K562 (cell line): ENCODE measurements at regions not wholly inside any gene's neighbourhood (a gene's known extent, or its start where the extent isn't known, plus 50 kb on each side); places are given as distances from the start of the nearest gene placed in this dataset.

ENCODE experiments used
- ARID4B ChIP-seq: sonication (generic); formaldehyde crosslinking; IDR thresholded peaks from 2 replicates; pipeline ENCODE4 v1.8.0; 2022; ENCODE audit warnings: mild to moderate bottlenecking, missing genetic modification reagents
- ATF6 ChIP-seq: sonication (generic); formaldehyde crosslinking; IDR thresholded peaks from 2 replicates; pipeline ENCODE4 v1.4.0; 2020; ENCODE audit warnings: mild to moderate bottlenecking, missing genetic modification reagents
- CREB3L1 ChIP-seq: fragments of 450-650 bp; IDR thresholded peaks from 2 replicates; pipeline ENCODE4 v1.6.1; 2014; ENCODE audit warnings: low read depth, mild to moderate bottlenecking, moderate library complexity, borderline replicate concordance
- CTCF ChIP-seq, 3 experiments: IDR thresholded peaks in 2 of 3; conservative IDR thresholded peaks in 1 of 3; 2 replicates each; pipeline ENCODE4 v1.5.1; 2011 to 2012; ENCODE audit warnings: low read length in 3 of 3, mild to moderate bottlenecking in 3 of 3, control low read depth in 2 of 3, improper control_type of control experiment in 1 of 3, inconsistent platforms in 1 of 3, low read depth in 1 of 3, mixed read lengths in 1 of 3, moderate library complexity in 1 of 3; ENCODE audit not compliant: insufficient read depth in 2 of 3
- ETV6 ChIP-seq, 3 experiments: fragments of 150-350 bp in 1 of 3; sonication (generic) in 1 of 3; formaldehyde crosslinking in 1 of 3; IDR thresholded peaks; 2 replicates each; pipeline versions ENCODE4 v1.6.1 to v1.8.0; 2014 to 2022; ENCODE audit warnings: borderline replicate concordance in 2 of 3, low read depth in 2 of 3, antibody characterized with exemption in 1 of 3, low read length in 1 of 3, mild to moderate bottlenecking in 1 of 3, missing genetic modification reagents in 1 of 3
- RAD21 ChIP-seq, 2 experiments: fragments of 250-450 bp in 1 of 2; fragments of 450-650 bp in 1 of 2; sonication (Bioruptor Pico) in 1 of 2; formaldehyde crosslinking in 1 of 2; IDR thresholded peaks in 1 of 2; conservative IDR thresholded peaks in 1 of 2; 2 replicates each; pipeline versions ENCODE4 v1.4.0 to v1.8.0; 2020 to 2022; ENCODE audit warnings: mild to moderate bottlenecking in 2 of 2, moderate library complexity in 1 of 2
- RNF219 ChIP-seq: fragments of 250-450 bp; sonication (Bioruptor Pico); IDR thresholded peaks from 2 replicates; pipeline ENCODE4 v1.5.0; 2022; ENCODE audit warnings: mild to moderate bottlenecking
- ZNF277 ChIP-seq: fragments of 250-450 bp; sonication (Bioruptor Pico); IDR thresholded peaks from 2 replicates; pipeline ENCODE4 v1.8.0; 2022; ENCODE audit warnings: inconsistent platforms, mild to moderate bottlenecking, moderate library complexity, borderline replicate concordance
- ZNF551 ChIP-seq: fragments of 250-450 bp; sonication (Bioruptor Pico); IDR thresholded peaks from 2 replicates; pipeline ENCODE4 v1.5.0; 2021; ENCODE audit warnings: mild to moderate bottlenecking, moderate library complexity
- ZNF57 ChIP-seq: fragments of 450-650 bp; formaldehyde crosslinking; IDR thresholded peaks from 2 replicates; pipeline ENCODE4 v1.4.0; 2020; ENCODE audit warnings: mild to moderate bottlenecking, moderate library complexity
- ZNF696 ChIP-seq: fragments of 250-450 bp; sonication (Bioruptor Pico); conservative IDR thresholded peaks from 2 replicates; pipeline ENCODE4 v1.4.0; 2020; ENCODE audit warnings: mild to moderate bottlenecking, moderate library complexity

- TF ChIP-seq ZNF696 (CRISPR knock-in tag) = no peak
- TF ChIP-seq CREB3L1 = no peak
- TF ChIP-seq RNF219 (CRISPR knock-in tag) = no peak
- TF ChIP-seq ATF6 (CRISPR knock-in tag) = no peak
- no peak for TF ChIP-seq CTCF (IDR thresholded peaks at IDR 0.05 in 2 of 3, conservative IDR thresholded peaks at IDR 0.05 in 1 of 3; ENCODE audit: insufficient read depth in 2 of 3, low read depth in 1 of 3, low read length in 3 of 3)
- TF ChIP-seq ZNF551 (CRISPR knock-in tag) = no peak
- TF ChIP-seq RAD21 (CRISPR knock-in tag; conservative IDR thresholded peaks at IDR 0.05 in 1 of 2, IDR thresholded peaks at IDR 0.05 in 1 of 2) = no peak
- TF ChIP-seq ZNF277 = no peak
- TF ChIP-seq ARID4B (CRISPR knock-in tag) = no peak
- no peak for TF ChIP-seq ETV6 (IDR thresholded peaks at IDR 0.05; ENCODE audit: borderline replicate concordance in 1 of 2, low read depth in 2 of 2, low read length in 1 of 2)
- TF ChIP-seq ETV6 (CRISPR knock-in tag; IDR thresholded peaks at IDR 0.05; ENCODE audit: borderline replicate concordance) = no peak
- no peak for TF ChIP-seq ZNF57
These were observed 1381.5 kb upstream of the SPRY2 start (continued) for GRCh38 chr13:81722456-81722855.
